IPS-20b (cell line): ENCODE measurements at regions not wholly inside any gene's neighbourhood (a gene's known extent, or its start where the extent isn't known, plus 50 kb on each side); places are given as distances from the start of the nearest gene placed in this dataset.

Experiments
- H3K27ac ChIP-seq: one replicate; pipeline ENCODE4 v1.5.1; 2013; ENCODE audit warnings: low read length
- H3K27me3 ChIP-seq: 2 replicates; pipeline ENCODE4 v1.6.1; 2013; ENCODE audit warnings: mild to moderate bottlenecking, low read length, inconsistent platforms; ENCODE audit not compliant: insufficient read depth
- H3K36me3 ChIP-seq: 2 replicates; pipeline ENCODE4 v1.6.1; 2013; ENCODE audit warnings: low read depth, mild to moderate bottlenecking, inconsistent platforms, low read length, moderate library complexity; ENCODE audit not compliant: insufficient read depth
- H3K4me1 ChIP-seq: 2 replicates; pipeline ENCODE4 v1.6.1; 2013; ENCODE audit warnings: mild to moderate bottlenecking, control low read depth, inconsistent platforms, low read length, moderate library complexity; ENCODE audit not compliant: insufficient read depth
- H3K4me3 ChIP-seq: 2 replicates; pipeline ENCODE4 v1.5.1; 2013; ENCODE audit warnings: mild to moderate bottlenecking, low read length, inconsistent platforms
- H3K9ac ChIP-seq: 2 replicates; pipeline ENCODE4 v1.6.1; 2013; ENCODE audit warnings: low read depth, mild to moderate bottlenecking, inconsistent platforms, low read length, moderate library complexity
- H3K9me3 ChIP-seq: 2 replicates; pipeline ENCODE4 v1.6.1; 2013; ENCODE audit warnings: mild to moderate bottlenecking, low read depth, low read length, inconsistent platforms; ENCODE audit not compliant: insufficient read depth

GRCh38 chr12:132396657-132397056 is 67.3 kb upstream of the GALNT9 start:
- no peaks in the 10 kb centered on the region; the same call in 1 of the 2 replicates for H3K4me1 ChIP-seq

GRCh38 chr12:132395908-132396305 is 66.5 kb upstream of the GALNT9 start:
- Histone ChIP-seq H3K9ac (no peak overlapping the region), H3K27ac (no peak overlapping the region), H3K4me1 (no peaks in the 10 kb centered on the region; the same call in 1 of the 2 replicates), H3K27me3 (peaks cover 84% of the 10 kb centered on the region), H3K9me3 (no peaks in the 10 kb centered on the region), H3K4me3 (no peak overlapping the region), H3K36me3 (no peaks in the 10 kb centered on the region)

More at GRCh38 chr12:132396657-132397056, 67.3 kb upstream of the GALNT9 start:
- peak overlapping the region; percentile 4; the same call in 1 of the 2 replicates for H3K9ac ChIP-seq
- no peaks in the 10 kb centered on the region for H3K9me3 ChIP-seq
- no peak overlapping the region for H3K27ac ChIP-seq
- H3K27me3 ChIP-seq: peaks cover 79% of the 10 kb centered on the region
- H3K36me3 ChIP-seq: no peaks in the 10 kb centered on the region
- H3K4me3 ChIP-seq: no peak overlapping the region

- Histone ChIP-seq H3K4me1 (no peaks in the 10 kb centered on the region; the same call in 1 of the 2 replicates), H3K9me3 (no peaks in the 10 kb centered on the region), H3K9ac (no peak overlapping the region), H3K4me3 (no peak overlapping the region), H3K36me3 (no peaks in the 10 kb centered on the region), H3K27ac (no peak overlapping the region), H3K27me3 (peaks cover 88% of the 10 kb centered on the region)
Observed at GRCh38 chr12:132395192-132395907, 66.0 kb upstream of the GALNT9 start.

- H3K27ac ChIP-seq: no peak overlapping the region
- no peaks in the 10 kb centered on the region for H3K9me3 ChIP-seq
- H3K4me1 ChIP-seq: no peaks in the 10 kb centered on the region; the same call in 1 of the 2 replicates
- peaks cover 87% of the 10 kb centered on the region for H3K27me3 ChIP-seq
- H3K9ac ChIP-seq: no peak overlapping the region
- H3K36me3 ChIP-seq: no peaks in the 10 kb centered on the region
- H3K4me3 ChIP-seq: no peak overlapping the region
Observed at GRCh38 chr12:132393991-132394949, 64.9 kb upstream of the GALNT9 start.

GRCh38 chr12:132393245-132393795 is 63.9 kb upstream of the GALNT9 start:
- H3K4me3 ChIP-seq: no peak overlapping the region
- peaks cover 87% of the 10 kb centered on the region for H3K27me3 ChIP-seq
- H3K36me3 ChIP-seq: no peaks in the 10 kb centered on the region
- H3K4me1 ChIP-seq: no peaks in the 10 kb centered on the region; the same call in 1 of the 2 replicates
- H3K9me3 ChIP-seq: no peaks in the 10 kb centered on the region
- no peak overlapping the region for H3K27ac ChIP-seq
- no peak overlapping the region for H3K9ac ChIP-seq

GRCh38 chr12:132392389-132393244 is 63.2 kb upstream of the GALNT9 start:
- Histone ChIP-seq H3K27ac (no peak overlapping the region), H3K9me3 (no peaks in the 10 kb centered on the region), H3K27me3 (peaks cover 87% of the 10 kb centered on the region), H3K9ac (no peak overlapping the region), H3K4me3 (no peak overlapping the region), H3K4me1 (no peaks in the 10 kb centered on the region; the same call in 1 of the 2 replicates), H3K36me3 (no peaks in the 10 kb centered on the region)

- Histone ChIP-seq H3K4me1 (no peaks in the 10 kb centered on the region; the same call in 1 of the 2 replicates), H3K9ac (no peak overlapping the region), H3K36me3 (no peaks in the 10 kb centered on the region), H3K27ac (no peak overlapping the region), H3K9me3 (no peaks in the 10 kb centered on the region), H3K27me3 (peaks cover 87% of the 10 kb centered on the region), H3K4me3 (no peak overlapping the region)
Observed at GRCh38 chr12:132391326-132392041, 62.1 kb upstream of the GALNT9 start.

GRCh38 chr12:132390287-132391076 is 61.1 kb upstream of the GALNT9 start:
- Histone ChIP-seq H3K4me3 (no peak overlapping the region), H3K36me3 (no peaks in the 10 kb centered on the region), H3K27ac (no peak overlapping the region), H3K27me3 (peaks cover 87% of the 10 kb centered on the region), H3K9ac (no peak overlapping the region), H3K4me1 (no peaks in the 10 kb centered on the region; the same call in 1 of the 2 replicates), H3K9me3 (no peaks in the 10 kb centered on the region)

GRCh38 chr12:132389526-132390286 is 60.3 kb upstream of the GALNT9 start:
- Histone ChIP-seq H3K9ac (no peak overlapping the region), H3K36me3 (no peaks in the 10 kb centered on the region), H3K4me3 (no peak overlapping the region), H3K27ac (no peak overlapping the region), H3K4me1 (no peaks in the 10 kb centered on the region; the same call in 1 of the 2 replicates), H3K9me3 (no peaks in the 10 kb centered on the region), H3K27me3 (peaks cover 89% of the 10 kb centered on the region)
